NCI-H1694 (cell line): ENCODE measurements at regions not wholly inside any gene's neighbourhood (a gene's known extent, or its start where the extent isn't known, plus 50 kb on each side); places are given as distances from the start of the nearest gene placed in this dataset.

Source experiments
- DNase-seq: peaks from one replicate; lab custom pipeline; 2025; lab: John Stamatoyannopoulos, UW

- no peak for DNase-seq
Observed at GRCh38 chrX:8323356-8323755, 141.3 kb upstream of the VCX3B start.

- DNase-seq = no peak
Observed at GRCh38 chrX:8341814-8342590, 122.6 kb upstream of the VCX3B start.

GRCh38 chrX:8345473-8345872, 119.2 kb upstream of the VCX3B start:
- no peak for DNase-seq

GRCh38 chrX:8346060-8346459, 118.6 kb upstream of the VCX3B start:
- no peak for DNase-seq

GRCh38 chrX:8346892-8347291, 117.7 kb upstream of the VCX3B start:
- DNase-seq = no peak

- DNase-seq = no peak
Observed at GRCh38 chrX:8349816-8350544, 114.7 kb upstream of the VCX3B start.

GRCh38 chrX:8358302-8358701, 106.3 kb upstream of the VCX3B start:
- DNase-seq = no peak

GRCh38 chrX:8364369-8365141, 100.1 kb upstream of the VCX3B start:
- peak; percentile 37 for DNase-seq

GRCh38 chrX:8366481-8366880, 98.1 kb upstream of the VCX3B start:
- DNase-seq = no peak

- DNase-seq = no peak
Observed at GRCh38 chrX:8374041-8374825, 90.4 kb upstream of the VCX3B start.

- no peak for DNase-seq
Observed at GRCh38 chrX:8377041-8377440, 87.6 kb upstream of the VCX3B start.

- no peak for DNase-seq
Observed at GRCh38 chrX:8390771-8391170, 73.9 kb upstream of the VCX3B start.

GRCh38 chrX:8403988-8404387, 60.6 kb upstream of the VCX3B start:
- DNase-seq = no peak

- DNase-seq = no peak
Observed at GRCh38 chrX:8404471-8404870, 60.2 kb upstream of the VCX3B start.

- no peak for DNase-seq
Observed at GRCh38 chrX:8404926-8405325, 59.7 kb upstream of the VCX3B start.

- no peak for DNase-seq
Observed at GRCh38 chrX:8405631-8406030, 59.0 kb upstream of the VCX3B start.

- no peak for DNase-seq
Observed at GRCh38 chrX:8413279-8413678, 51.4 kb upstream of the VCX3B start.
